Liver (tissue), 7 donors: ENCODE measurements at regions not wholly inside any gene's neighbourhood (a gene's known extent, or its start where the extent isn't known, plus 50 kb on each side); places are given as distances from the start of the nearest gene placed in this dataset.

ENCODE experiments used
- DNase-seq: peaks from one replicate; pipeline ENCODE4 v3.0.0-alpha.2; 2017; ENCODE audit warnings: low spot score
- H3K27ac ChIP-seq, 2 donors: one replicate each; pipeline ENCODE4 v1.7.0; 2013; ENCODE audit warnings: inconsistent platforms in 2 of 2, low read length in 2 of 2, control low read depth in 1 of 2, low read depth in 1 of 2, mild to moderate bottlenecking in 1 of 2
- H3K27me3 ChIP-seq, 4 donors: one replicate each; pipeline versions ENCODE4 v1.6.1 to v1.7.0; 2013; ENCODE audit warnings: low read length in 3 of 4, inconsistent platforms in 1 of 4, mild to moderate bottlenecking in 1 of 4, moderate library complexity in 1 of 4; ENCODE audit not compliant: control insufficient read depth in 4 of 4, insufficient read depth in 4 of 4
- H3K36me3 ChIP-seq, 4 donors: one replicate each; pipeline versions ENCODE4 v1.6.1 to v1.7.0; 2013; ENCODE audit warnings: low read length in 3 of 4, mild to moderate bottlenecking in 3 of 4, low read depth in 1 of 4, moderate library complexity in 1 of 4; ENCODE audit not compliant: control insufficient read depth in 4 of 4, insufficient read depth in 3 of 4
- H3K4me1 ChIP-seq, 4 donors: one replicate each; pipeline versions ENCODE4 v1.6.1 to v1.7.0; 2013; ENCODE audit warnings: low read length in 3 of 4, mild to moderate bottlenecking in 3 of 4, moderate library complexity in 1 of 4; ENCODE audit not compliant: control insufficient read depth in 4 of 4, insufficient read depth in 4 of 4
- H3K4me3 ChIP-seq, 3 donors: one replicate each; pipeline versions ENCODE4 v1.6.1 to v1.7.0; 2013; ENCODE audit warnings: low read length in 3 of 3, control low read depth in 1 of 3, low read depth in 1 of 3, mild to moderate bottlenecking in 1 of 3
- H3K9ac ChIP-seq, 2 donors: one replicate each; pipeline ENCODE4 v1.7.0; 2013; ENCODE audit warnings: low read length in 2 of 2, mild to moderate bottlenecking in 2 of 2, moderate library complexity in 2 of 2, control low read depth in 1 of 2, low read depth in 1 of 2
- H3K9me3 ChIP-seq, 4 donors: one replicate each; pipeline versions ENCODE4 v1.6.1 to v1.7.0; 2013; ENCODE audit warnings: low read length in 3 of 4; ENCODE audit not compliant: control insufficient read depth in 4 of 4
- ATF3 ChIP-seq: IDR thresholded peaks from 2 replicates; pipeline ENCODE4 v1.6.1; 2016; ENCODE audit warnings: antibody characterized with exemption
- EGR1 ChIP-seq, 2 donors: IDR thresholded peaks; 2 replicates each; pipeline ENCODE4 v1.6.1; 2016 to 2018; ENCODE audit warnings: antibody characterized with exemption in 2 of 2, low read depth in 2 of 2
- FOXA1 ChIP-seq: IDR thresholded peaks from 2 replicates; pipeline ENCODE4 v1.6.1; 2016; ENCODE audit warnings: antibody characterized with exemption
- FOXA2 ChIP-seq: IDR thresholded peaks from 2 replicates; pipeline ENCODE4 v1.6.1; 2016; ENCODE audit warnings: antibody characterized with exemption
- GABPA ChIP-seq, 2 donors: IDR thresholded peaks in 1 of 2; conservative IDR thresholded peaks in 1 of 2; 2 replicates each; pipeline ENCODE4 v1.6.1; 2016; ENCODE audit warnings: antibody characterized with exemption in 2 of 2, mild to moderate bottlenecking in 1 of 2, moderate library complexity in 1 of 2
- HNF4A ChIP-seq, 2 donors: conservative IDR thresholded peaks; 2 replicates each; pipeline ENCODE4 v1.6.1; 2016; ENCODE audit warnings: antibody characterized with exemption in 2 of 2, mild to moderate bottlenecking in 2 of 2
- HNF4G ChIP-seq: IDR thresholded peaks from 2 replicates; pipeline ENCODE4 v1.6.1; 2016; ENCODE audit warnings: antibody characterized with exemption
- MAX ChIP-seq: IDR thresholded peaks from 2 replicates; pipeline ENCODE4 v1.6.1; 2016; ENCODE audit warnings: antibody characterized with exemption
- NR2F2 ChIP-seq: IDR thresholded peaks from 2 replicates; pipeline ENCODE4 v1.6.1; 2016; ENCODE audit warnings: antibody characterized with exemption
- RAD21 ChIP-seq, 2 donors: IDR thresholded peaks; 2 replicates each; pipeline ENCODE4 v1.6.1; 2016; ENCODE audit warnings: antibody characterized with exemption in 2 of 2, mild to moderate bottlenecking in 2 of 2
- REST ChIP-seq: IDR thresholded peaks from 2 replicates; pipeline ENCODE4 v1.6.1; 2016; ENCODE audit warnings: antibody characterized with exemption, mild to moderate bottlenecking
- RXRA ChIP-seq, 2 donors: IDR thresholded peaks; 2 replicates each; pipeline ENCODE4 v1.6.1; 2017 to 2018; ENCODE audit warnings: antibody characterized with exemption in 2 of 2, mild to moderate bottlenecking in 1 of 2
- SP1 ChIP-seq: IDR thresholded peaks from 2 replicates; pipeline ENCODE4 v1.6.1; 2018; ENCODE audit warnings: antibody characterized with exemption, mild to moderate bottlenecking
- TAF1 ChIP-seq: conservative IDR thresholded peaks from 2 replicates; pipeline ENCODE4 v1.6.1; 2016; ENCODE audit warnings: antibody characterized with exemption, mild to moderate bottlenecking
- YY1 ChIP-seq: IDR thresholded peaks from 2 replicates; pipeline ENCODE4 v1.6.1; 2016; ENCODE audit warnings: antibody characterized with exemption, mild to moderate bottlenecking
- ZBTB33 ChIP-seq: IDR thresholded peaks from 2 replicates; pipeline ENCODE4 v1.6.1; 2016; ENCODE audit warnings: antibody characterized with exemption
- WGBS: extraction: QIAGEN DNeasy Blood & Tissue Kit; methylation state at CpG from one replicate; pipeline ENCODE4 v1.1.7; 2013; 5-methylcytosine and 5-hydroxymethylcytosine counted together
- donor health status: healthy.
- donor health status: healthy.
- donor health status: healthy.
- donor health status: healthy.

- Histone ChIP-seq H3K27me3 (peaks cover 0 to 9% (median 0%) of the 10 kb centered on the region in 4 donors), H3K36me3 (no peaks in the 10 kb centered on the region), H3K4me1 (no peaks in the 10 kb centered on the region), H3K9me3 (peaks cover 0 to 7% (median 3%) of the 10 kb centered on the region in 4 donors), H3K9ac (no peak overlapping the region), H3K4me3 (no peak overlapping the region), H3K27ac (no peak overlapping the region)
- TF ChIP-seq YY1 (no peak), ATF3 (no peak), SP1 (no peak), HNF4G (no peak), NR2F2 (no peak), HNF4A (conservative IDR thresholded peaks at IDR 0.05) (no peak), GABPA (IDR thresholded peaks at IDR 0.05 in 1 of 2, conservative IDR thresholded peaks at IDR 0.05 in 1 of 2) (no peak), ZBTB33 (no peak)
- no peak for DNase-seq
- WGBS, result 95% methylated on average over 11 of the region's 11 CpGs
These were observed 123.7 kb upstream of the CTBP2 start for GRCh38 chr10:125283836-125284614.

GRCh38 chr10:125283191-125283835, 123.0 kb upstream of the CTBP2 start:
- TF ChIP-seq FOXA2, result no peak
- no peak for TF ChIP-seq RXRA (IDR thresholded peaks at IDR 0.05)
- no peak for TF ChIP-seq REST
- no peak for TF ChIP-seq TAF1
- TF ChIP-seq FOXA1, result no peak
- no peak for TF ChIP-seq HNF4A (conservative IDR thresholded peaks at IDR 0.05)
- TF ChIP-seq HNF4G, result no peak
- TF ChIP-seq EGR1 (IDR thresholded peaks at IDR 0.05; ENCODE audit: low read depth in 2 of 2), result no peak
- no peak for TF ChIP-seq YY1
- TF ChIP-seq MAX, result no peak
- TF ChIP-seq RAD21 (IDR thresholded peaks at IDR 0.05), result no peak
- TF ChIP-seq ATF3, result no peak
- no peak for TF ChIP-seq ZBTB33
- TF ChIP-seq GABPA (IDR thresholded peaks at IDR 0.05 in 1 of 2, conservative IDR thresholded peaks at IDR 0.05 in 1 of 2), result no peak
- TF ChIP-seq SP1, result no peak
- 49% methylated on average over 7 of the region's 7 CpGs for WGBS
- DNase-seq, result no peak

More at GRCh38 chr10:125283191-125283835, 123.0 kb upstream of the CTBP2 start:
- H3K9ac ChIP-seq, result no peak overlapping the region
- H3K4me3 ChIP-seq, result no peak overlapping the region
- H3K27ac ChIP-seq, result no peak overlapping the region
- no peaks in the 10 kb centered on the region for H3K36me3 ChIP-seq
- peaks cover 0 to 9% (median 0%) of the 10 kb centered on the region in 4 donors for H3K27me3 ChIP-seq
- H3K9me3 ChIP-seq, result peaks cover 0 to 7% (median 3%) of the 10 kb centered on the region in 4 donors
- H3K4me1 ChIP-seq, result no peaks in the 10 kb centered on the region
